ENCODE measurements at regions not wholly inside any gene's neighbourhood (a gene's known extent, or its start where the extent isn't known, plus 50 kb on each side); places are given as distances from the start of the nearest gene placed in this dataset.
"Not testable (repeated sequence)": the region's sequence is repeated elsewhere in the genome, so short reads cannot be mapped to it uniquely, and the experiment has no call there.

DNA sequence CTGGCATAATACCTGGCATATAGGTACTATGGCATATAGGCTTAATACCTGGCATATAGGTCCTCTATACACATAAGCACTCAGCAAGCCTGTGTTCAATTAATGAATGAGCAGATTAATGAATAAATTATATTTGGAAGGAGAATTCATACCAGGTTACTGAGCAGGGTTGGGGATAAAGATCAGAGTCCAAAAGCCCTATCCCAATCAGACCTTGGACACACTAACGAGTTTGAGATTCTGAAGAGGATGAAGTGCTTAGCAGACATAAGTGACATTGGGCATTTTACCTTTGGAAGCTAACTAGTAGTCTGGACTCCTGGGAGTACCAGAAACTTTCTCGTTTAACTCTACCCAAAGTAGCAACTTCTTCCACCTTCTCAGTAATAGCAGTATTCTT lies 63.3 kb upstream of the ARHGAP29 start:
- H3K9me3 Mint-ChIP-seq, result no peaks in the 10 kb centered on the region
- peaks cover 16% of the 10 kb centered on the region for H3K27me3 Mint-ChIP-seq
- no peaks in the 10 kb centered on the region for H3K36me3 Mint-ChIP-seq (ENCODE audit: low read depth)
- no peak overlapping the region for H3K4me3 Mint-ChIP-seq
- H3K4me1 Mint-ChIP-seq (ENCODE audit: low read depth), result no peaks in the 10 kb centered on the region
- no peak overlapping the region for H3K27ac Mint-ChIP-seq

- H3K9me3 Mint-ChIP-seq, result no peaks in the 10 kb centered on the region
- H3K4me3 Mint-ChIP-seq, result no peak overlapping the region
- H3K27ac Mint-ChIP-seq, result no peak overlapping the region
- H3K36me3 Mint-ChIP-seq (ENCODE audit: low read depth), result no peaks in the 10 kb centered on the region
- H3K27me3 Mint-ChIP-seq, result peaks cover 16% of the 10 kb centered on the region
- no peaks in the 10 kb centered on the region for H3K4me1 Mint-ChIP-seq (ENCODE audit: low read depth)
Measured at GRCh38 chr1:94299627-94300553, 62.5 kb upstream of the ARHGAP29 start.

- no peaks in the 10 kb centered on the region for H3K4me1 Mint-ChIP-seq (ENCODE audit: low read depth)
- no peak overlapping the region for H3K27ac Mint-ChIP-seq
- peaks cover 16% of the 10 kb centered on the region for H3K27me3 Mint-ChIP-seq
- no peaks in the 10 kb centered on the region for H3K9me3 Mint-ChIP-seq
- H3K4me3 Mint-ChIP-seq, result no peak overlapping the region
- no peaks in the 10 kb centered on the region for H3K36me3 Mint-ChIP-seq (ENCODE audit: low read depth)
Measured at GRCh38 chr1:94298861-94299260, 61.5 kb upstream of the ARHGAP29 start.

DNA sequence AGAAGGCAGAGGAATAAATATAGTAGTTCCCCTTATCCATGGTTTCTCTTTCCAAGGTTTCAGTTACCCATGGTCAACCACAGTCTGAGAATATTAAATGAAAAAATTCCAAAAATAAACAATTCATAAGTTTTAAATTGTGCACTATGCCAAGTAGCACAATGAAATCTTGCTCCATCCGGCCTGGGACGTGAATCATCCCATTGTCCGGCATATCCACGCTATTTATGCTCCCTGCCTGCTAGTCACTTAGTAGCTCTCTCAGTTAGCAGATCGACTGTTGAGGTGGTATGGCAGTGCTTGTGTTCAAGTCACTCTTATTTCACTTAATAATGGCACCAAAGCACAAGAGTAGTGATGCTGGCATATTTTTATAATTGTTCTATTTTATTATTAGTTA lies 58.6 kb upstream of the ARHGAP29 start:
- Mint-ChIP-seq H3K36me3 (ENCODE audit: low read depth) (no peaks in the 10 kb centered on the region), H3K27ac (no peak overlapping the region), H3K4me1 (ENCODE audit: low read depth) (no peaks in the 10 kb centered on the region), H3K9me3 (no peaks in the 10 kb centered on the region), H3K4me3 (no peak overlapping the region), H3K27me3 (peaks cover 19% of the 10 kb centered on the region)

DNA sequence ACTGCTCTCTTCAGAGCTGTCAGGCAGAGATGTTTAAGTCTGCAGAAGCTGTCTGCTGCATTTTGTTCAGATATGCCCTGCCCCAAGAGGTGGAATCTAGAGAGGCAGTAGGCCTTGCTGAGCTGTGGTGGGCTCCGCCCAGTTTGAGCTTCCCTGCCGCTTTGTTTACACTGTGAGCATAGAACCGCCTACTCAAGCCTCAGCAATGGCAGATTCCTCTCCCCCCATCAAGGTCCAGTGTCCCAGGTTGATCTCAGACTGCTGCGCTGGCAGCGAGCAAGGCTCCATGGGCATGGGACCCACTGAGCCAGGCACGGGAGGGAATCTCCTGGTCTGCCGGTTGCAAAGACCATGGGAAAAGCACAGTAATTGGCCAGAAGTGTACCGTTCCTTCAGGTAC lies 55.6 kb upstream of the ARHGAP29 start:
- not testable (repeated sequence) for H3K4me3 Mint-ChIP-seq; H3K36me3 Mint-ChIP-seq (ENCODE audit: low read depth); H3K9me3 Mint-ChIP-seq; H3K27ac Mint-ChIP-seq; H3K4me1 Mint-ChIP-seq (ENCODE audit: low read depth)
- H3K27me3 Mint-ChIP-seq, result peaks cover 21% of the 10 kb centered on the region

- not testable (repeated sequence) for H3K4me1 Mint-ChIP-seq (ENCODE audit: low read depth); H3K36me3 Mint-ChIP-seq (ENCODE audit: low read depth); H3K4me3 Mint-ChIP-seq; H3K9me3 Mint-ChIP-seq; H3K27ac Mint-ChIP-seq
- H3K27me3 Mint-ChIP-seq, result peaks cover 26% of the 10 kb centered on the region
Measured at GRCh38 chr1:94289244-94289643, 51.9 kb upstream of the ARHGAP29 start.

All from stimulated activated naive CD8-positive, alpha-beta T cell treated with anti-CD3 and anti-CD28 coated beads, Interleukin-15, Interleukin-2, amounts not matched to agents 100 ng/mL and 50 ng/mL, for 24 hours (primary cell).